SK-N-SH (cell line): ENCODE measurements at regions not wholly inside any gene's neighbourhood (a gene's known extent, or its start where the extent isn't known, plus 50 kb on each side); places are given as distances from the start of the nearest gene placed in this dataset.

Experiments used
- EP300 ChIP-seq, 2 experiments: IDR thresholded peaks; 2 replicates each; pipeline versions ENCODE4 v1.4.0 to v1.6.1; 2012; ENCODE audit warnings: borderline replicate concordance in 1 of 2, low read depth in 1 of 2, low read length in 1 of 2
- FOSL2 ChIP-seq: IDR thresholded peaks from 2 replicates; pipeline ENCODE4 v1.4.0; 2012; ENCODE audit warnings: low read depth, mild to moderate bottlenecking, moderate library complexity, borderline replicate concordance
- FOXJ3 ChIP-seq: sonication (generic); formaldehyde crosslinking; IDR thresholded peaks from 2 replicates; pipeline ENCODE4 v1.5.1; 2020; ENCODE audit warnings: mild to moderate bottlenecking, missing genetic modification reagents
- NFIC ChIP-seq: IDR thresholded peaks from 2 replicates; pipeline ENCODE4 v1.4.0; 2012; ENCODE audit warnings: borderline replicate concordance
- RAD21 ChIP-seq: IDR thresholded peaks from 2 replicates; pipeline ENCODE4 v1.6.1; 2012; ENCODE audit warnings: mild to moderate bottlenecking, low read length
- SMC3 ChIP-seq: IDR thresholded peaks from 2 replicates; pipeline ENCODE4 v1.6.1; 2012; ENCODE audit warnings: low read depth, low read length, improper control_type of control experiment
- TF ChIP-seq, protein P1 (sequence below): fragments of 200-600 bp; sonication (generic); IDR thresholded peaks from 2 replicates; pipeline ENCODE4 v1.6.1; 2017; ENCODE audit warnings: antibody characterized with exemption, mild to moderate bottlenecking, moderate library complexity
- TF ChIP-seq, protein P2 (sequence below): IDR thresholded peaks from 2 replicates; pipeline ENCODE4 v1.4.0; 2012; ENCODE audit warnings: low read depth, borderline replicate concordance
- TF ChIP-seq, protein P3 (sequence below): IDR thresholded peaks from 2 replicates; pipeline ENCODE4 v1.6.1; 2012; ENCODE audit warnings: mild to moderate bottlenecking, low read depth, low read length, moderate library complexity

DNA sequence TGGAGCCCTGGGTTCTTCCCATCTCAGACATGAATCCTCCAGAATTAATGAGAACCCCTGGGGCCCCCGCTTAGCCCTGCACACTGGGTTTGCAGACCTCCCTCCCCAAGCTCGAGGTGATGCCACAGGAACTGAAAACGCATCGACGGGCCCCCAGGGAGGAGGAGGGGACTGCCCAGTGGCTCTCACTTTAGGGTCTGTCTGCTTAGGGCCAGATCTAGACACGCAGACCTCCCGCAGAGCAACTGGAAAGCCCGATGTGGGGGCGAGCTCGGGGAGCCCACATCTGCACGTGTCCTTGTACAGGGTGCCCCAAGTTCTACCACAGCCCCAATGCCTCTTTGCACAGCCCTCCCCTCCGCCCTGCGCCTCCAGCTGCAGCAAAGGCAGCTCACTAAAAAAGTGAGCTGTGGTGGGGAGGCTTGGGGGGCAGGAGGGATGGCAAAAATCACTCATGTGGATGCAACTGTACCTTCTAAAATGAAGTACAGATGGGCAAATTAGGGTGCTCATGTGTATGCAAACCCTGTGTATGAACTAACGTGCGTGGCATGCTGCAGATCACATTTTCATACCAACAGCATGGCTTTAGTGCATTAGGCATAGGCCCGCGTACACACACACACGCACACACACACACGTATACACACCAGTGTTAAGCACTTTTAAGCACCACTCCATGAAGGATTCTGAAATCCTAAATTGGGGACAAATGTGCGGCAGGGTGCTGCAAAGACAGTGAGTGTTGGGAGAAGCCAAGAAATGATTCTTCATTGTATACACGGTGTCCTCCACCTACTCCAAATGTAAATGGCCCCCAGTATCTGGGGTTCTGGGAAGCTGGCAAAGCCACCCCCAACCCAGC lies 99.9 kb upstream of the MAP1LC3B2 start:
- TF ChIP-seq, protein P1, sequence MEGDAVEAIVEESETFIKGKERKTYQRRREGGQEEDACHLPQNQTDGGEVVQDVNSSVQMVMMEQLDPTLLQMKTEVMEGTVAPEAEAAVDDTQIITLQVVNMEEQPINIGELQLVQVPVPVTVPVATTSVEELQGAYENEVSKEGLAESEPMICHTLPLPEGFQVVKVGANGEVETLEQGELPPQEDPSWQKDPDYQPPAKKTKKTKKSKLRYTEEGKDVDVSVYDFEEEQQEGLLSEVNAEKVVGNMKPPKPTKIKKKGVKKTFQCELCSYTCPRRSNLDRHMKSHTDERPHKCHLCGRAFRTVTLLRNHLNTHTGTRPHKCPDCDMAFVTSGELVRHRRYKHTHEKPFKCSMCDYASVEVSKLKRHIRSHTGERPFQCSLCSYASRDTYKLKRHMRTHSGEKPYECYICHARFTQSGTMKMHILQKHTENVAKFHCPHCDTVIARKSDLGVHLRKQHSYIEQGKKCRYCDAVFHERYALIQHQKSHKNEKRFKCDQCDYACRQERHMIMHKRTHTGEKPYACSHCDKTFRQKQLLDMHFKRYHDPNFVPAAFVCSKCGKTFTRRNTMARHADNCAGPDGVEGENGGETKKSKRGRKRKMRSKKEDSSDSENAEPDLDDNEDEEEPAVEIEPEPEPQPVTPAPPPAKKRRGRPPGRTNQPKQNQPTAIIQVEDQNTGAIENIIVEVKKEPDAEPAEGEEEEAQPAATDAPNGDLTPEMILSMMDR: no peak
- TF ChIP-seq SMC3 (no peak), FOXJ3 (CRISPR knock-in tag) (no peak), FOSL2 (no peak), RAD21 (no peak), EP300 (IDR thresholded peaks at IDR 0.05; ENCODE audit: borderline replicate concordance in 1 of 2, low read depth in 1 of 2, low read length in 1 of 2) (no peak), NFIC (no peak)
- TF ChIP-seq, protein P2, sequence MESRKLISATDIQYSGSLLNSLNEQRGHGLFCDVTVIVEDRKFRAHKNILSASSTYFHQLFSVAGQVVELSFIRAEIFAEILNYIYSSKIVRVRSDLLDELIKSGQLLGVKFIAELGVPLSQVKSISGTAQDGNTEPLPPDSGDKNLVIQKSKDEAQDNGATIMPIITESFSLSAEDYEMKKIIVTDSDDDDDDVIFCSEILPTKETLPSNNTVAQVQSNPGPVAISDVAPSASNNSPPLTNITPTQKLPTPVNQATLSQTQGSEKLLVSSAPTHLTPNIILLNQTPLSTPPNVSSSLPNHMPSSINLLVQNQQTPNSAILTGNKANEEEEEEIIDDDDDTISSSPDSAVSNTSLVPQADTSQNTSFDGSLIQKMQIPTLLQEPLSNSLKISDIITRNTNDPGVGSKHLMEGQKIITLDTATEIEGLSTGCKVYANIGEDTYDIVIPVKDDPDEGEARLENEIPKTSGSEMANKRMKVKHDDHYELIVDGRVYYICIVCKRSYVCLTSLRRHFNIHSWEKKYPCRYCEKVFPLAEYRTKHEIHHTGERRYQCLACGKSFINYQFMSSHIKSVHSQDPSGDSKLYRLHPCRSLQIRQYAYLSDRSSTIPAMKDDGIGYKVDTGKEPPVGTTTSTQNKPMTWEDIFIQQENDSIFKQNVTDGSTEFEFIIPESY: no peak
- TF ChIP-seq, protein P3, sequence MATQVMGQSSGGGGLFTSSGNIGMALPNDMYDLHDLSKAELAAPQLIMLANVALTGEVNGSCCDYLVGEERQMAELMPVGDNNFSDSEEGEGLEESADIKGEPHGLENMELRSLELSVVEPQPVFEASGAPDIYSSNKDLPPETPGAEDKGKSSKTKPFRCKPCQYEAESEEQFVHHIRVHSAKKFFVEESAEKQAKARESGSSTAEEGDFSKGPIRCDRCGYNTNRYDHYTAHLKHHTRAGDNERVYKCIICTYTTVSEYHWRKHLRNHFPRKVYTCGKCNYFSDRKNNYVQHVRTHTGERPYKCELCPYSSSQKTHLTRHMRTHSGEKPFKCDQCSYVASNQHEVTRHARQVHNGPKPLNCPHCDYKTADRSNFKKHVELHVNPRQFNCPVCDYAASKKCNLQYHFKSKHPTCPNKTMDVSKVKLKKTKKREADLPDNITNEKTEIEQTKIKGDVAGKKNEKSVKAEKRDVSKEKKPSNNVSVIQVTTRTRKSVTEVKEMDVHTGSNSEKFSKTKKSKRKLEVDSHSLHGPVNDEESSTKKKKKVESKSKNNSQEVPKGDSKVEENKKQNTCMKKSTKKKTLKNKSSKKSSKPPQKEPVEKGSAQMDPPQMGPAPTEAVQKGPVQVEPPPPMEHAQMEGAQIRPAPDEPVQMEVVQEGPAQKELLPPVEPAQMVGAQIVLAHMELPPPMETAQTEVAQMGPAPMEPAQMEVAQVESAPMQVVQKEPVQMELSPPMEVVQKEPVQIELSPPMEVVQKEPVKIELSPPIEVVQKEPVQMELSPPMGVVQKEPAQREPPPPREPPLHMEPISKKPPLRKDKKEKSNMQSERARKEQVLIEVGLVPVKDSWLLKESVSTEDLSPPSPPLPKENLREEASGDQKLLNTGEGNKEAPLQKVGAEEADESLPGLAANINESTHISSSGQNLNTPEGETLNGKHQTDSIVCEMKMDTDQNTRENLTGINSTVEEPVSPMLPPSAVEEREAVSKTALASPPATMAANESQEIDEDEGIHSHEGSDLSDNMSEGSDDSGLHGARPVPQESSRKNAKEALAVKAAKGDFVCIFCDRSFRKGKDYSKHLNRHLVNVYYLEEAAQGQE: no peak
